NCI-H2081 treated with DMSO at 0.1 percent for 48 hours (cell line): ENCODE measurements at regions not wholly inside any gene's neighbourhood (a gene's known extent, or its start where the extent isn't known, plus 50 kb on each side); places are given as distances from the start of the nearest gene placed in this dataset.
"Not testable (repeated sequence)": the region's sequence is repeated elsewhere in the genome, so short reads cannot be mapped to it uniquely, and the experiment has no call there.

ENCODE experiments used
- DNase-seq: peaks from one replicate; lab custom pipeline; 2025; lab: John Stamatoyannopoulos, UW

GRCh38 chr5:58201922-58202648 is 257.8 kb downstream of the PLK2 start:
- no peak for DNase-seq

GRCh38 chr5:58200451-58200850 is 259.4 kb downstream of the PLK2 start:
- DNase-seq = no peak

- no peak for DNase-seq
Measured at GRCh38 chr5:58199087-58199486, 260.8 kb downstream of the PLK2 start.

- DNase-seq = no peak
Measured at GRCh38 chr5:58198330-58198729, 261.6 kb downstream of the PLK2 start.

GRCh38 chr5:58197875-58198274 is 262.0 kb downstream of the PLK2 start:
- no peak for DNase-seq

- no peak for DNase-seq
Measured at GRCh38 chr5:58191443-58191842, 268.4 kb downstream of the PLK2 start.

GRCh38 chr5:58188262-58188651 is 271.6 kb downstream of the PLK2 start:
- no peak for DNase-seq

GRCh38 chr5:58187432-58188261 is 272.2 kb downstream of the PLK2 start:
- DNase-seq = no peak

GRCh38 chr5:58185801-58186200 is 274.1 kb downstream of the PLK2 start:
- DNase-seq = no peak

- no peak for DNase-seq
Measured at GRCh38 chr5:58185397-58185796, 274.5 kb downstream of the PLK2 start.

- DNase-seq = no peak
Measured at GRCh38 chr5:58184910-58185309, 275.0 kb downstream of the PLK2 start.

GRCh38 chr5:58183786-58184085 is 276.1 kb downstream of the PLK2 start:
- DNase-seq = no peak

- no peak for DNase-seq
Measured at GRCh38 chr5:58183078-58183785, 276.7 kb downstream of the PLK2 start.

- DNase-seq = no peak
Measured at GRCh38 chr5:58182287-58182841, 277.5 kb downstream of the PLK2 start.

- DNase-seq = no peak
Measured at GRCh38 chr5:58181578-58182286, 278.2 kb downstream of the PLK2 start.

GRCh38 chr5:58172946-58173345 is 286.9 kb downstream of the PLK2 start:
- no peak for DNase-seq

- no peak for DNase-seq
Measured at GRCh38 chr5:58165152-58165551, 294.7 kb downstream of the PLK2 start.

- not testable (repeated sequence) for DNase-seq
Measured at GRCh38 chr5:58161889-58162288, 298.0 kb downstream of the PLK2 start.

- DNase-seq = no peak
Measured at GRCh38 chr5:58156973-58157701, 302.7 kb downstream of the PLK2 start.

GRCh38 chr5:58156361-58156760 is 303.5 kb downstream of the PLK2 start:
- DNase-seq = no peak

GRCh38 chr5:58153255-58153654 is 306.6 kb downstream of the PLK2 start:
- DNase-seq = no peak
